ENCODE measurements at regions not wholly inside any gene's neighbourhood (a gene's known extent, or its start where the extent isn't known, plus 50 kb on each side); places are given as distances from the start of the nearest gene placed in this dataset.

DNA sequence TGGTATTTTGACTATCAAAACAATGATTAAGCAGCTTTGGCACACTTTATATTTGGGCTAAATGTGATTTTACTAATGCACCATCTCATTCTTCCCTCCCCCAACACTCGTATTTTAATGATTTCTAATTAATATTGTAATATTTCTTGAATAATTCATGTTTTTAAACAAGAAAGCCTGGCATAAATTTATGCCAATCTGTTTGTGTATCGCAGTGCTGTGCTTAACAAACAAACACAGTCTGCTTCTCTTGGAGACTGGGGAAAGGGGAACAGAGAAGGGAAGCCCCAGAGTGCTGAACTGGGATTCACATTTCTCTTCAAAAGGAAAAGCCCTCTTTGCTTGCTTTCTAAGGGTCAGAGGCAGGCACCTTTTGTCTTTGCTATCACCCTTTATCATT is 496.9 kb upstream of the STXBP6 start:
- no peak for TF ChIP-seq POLR2A (IDR thresholded peaks at IDR 0.05)
- TF ChIP-seq, protein P1, sequence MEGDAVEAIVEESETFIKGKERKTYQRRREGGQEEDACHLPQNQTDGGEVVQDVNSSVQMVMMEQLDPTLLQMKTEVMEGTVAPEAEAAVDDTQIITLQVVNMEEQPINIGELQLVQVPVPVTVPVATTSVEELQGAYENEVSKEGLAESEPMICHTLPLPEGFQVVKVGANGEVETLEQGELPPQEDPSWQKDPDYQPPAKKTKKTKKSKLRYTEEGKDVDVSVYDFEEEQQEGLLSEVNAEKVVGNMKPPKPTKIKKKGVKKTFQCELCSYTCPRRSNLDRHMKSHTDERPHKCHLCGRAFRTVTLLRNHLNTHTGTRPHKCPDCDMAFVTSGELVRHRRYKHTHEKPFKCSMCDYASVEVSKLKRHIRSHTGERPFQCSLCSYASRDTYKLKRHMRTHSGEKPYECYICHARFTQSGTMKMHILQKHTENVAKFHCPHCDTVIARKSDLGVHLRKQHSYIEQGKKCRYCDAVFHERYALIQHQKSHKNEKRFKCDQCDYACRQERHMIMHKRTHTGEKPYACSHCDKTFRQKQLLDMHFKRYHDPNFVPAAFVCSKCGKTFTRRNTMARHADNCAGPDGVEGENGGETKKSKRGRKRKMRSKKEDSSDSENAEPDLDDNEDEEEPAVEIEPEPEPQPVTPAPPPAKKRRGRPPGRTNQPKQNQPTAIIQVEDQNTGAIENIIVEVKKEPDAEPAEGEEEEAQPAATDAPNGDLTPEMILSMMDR (IDR thresholded peaks at IDR 0.05), result no peak

Data from thyroid gland (tissue), 4 donors.